Natural killer cell (primary cell): ENCODE measurements at regions not wholly inside any gene's neighbourhood (a gene's known extent, or its start where the extent isn't known, plus 50 kb on each side); places are given as distances from the start of the nearest gene placed in this dataset.

ENCODE experiments used
- ATAC-seq, 3 donors: fragments of 150-1000 bp in 2 of 3; fragments of 200-7000 bp in 1 of 3; cut with Tn5 transposase; 1 replicate in 1 of 3; 2 replicates in 2 of 3; pipeline ENCODE4 v1.10.0; 2021; ENCODE audit warnings: mild to moderate bottlenecking in 2 of 3, moderate library complexity in 2 of 3
- DNase-seq, 2 donors: peaks; one replicate each; pipeline versions ENCODE4 v3.0.0 to v3.0.0-alpha.2; 2013 to 2021; ENCODE audit warnings: mixed read lengths in 1 of 2
- H3K27ac ChIP-seq: one replicate; pipeline ENCODE4 v1.5.1; 2013; ENCODE audit warnings: mild to moderate bottlenecking, low read length
- H3K27me3 ChIP-seq: one replicate; pipeline ENCODE4 v1.6.1; 2013; ENCODE audit warnings: low read length; ENCODE audit not compliant: control insufficient read depth, insufficient read depth
- H3K36me3 ChIP-seq: one replicate; pipeline ENCODE4 v1.6.1; 2013; ENCODE audit warnings: low read length; ENCODE audit not compliant: control insufficient read depth, insufficient read depth
- H3K4me1 ChIP-seq: one replicate; pipeline ENCODE4 v1.6.1; 2013; ENCODE audit warnings: low read length; ENCODE audit not compliant: control insufficient read depth, insufficient read depth
- H3K4me3 ChIP-seq: one replicate; pipeline ENCODE4 v1.5.1; 2013; ENCODE audit warnings: low read length
- H3K9me3 ChIP-seq: one replicate; pipeline ENCODE4 v1.6.1; 2013; ENCODE audit warnings: low read length; ENCODE audit not compliant: control insufficient read depth, insufficient read depth
- H3K27ac Mint-ChIP-seq, 2 donors: one replicate each; pipeline ENCODE4 v1.8.0; 2022; ENCODE audit warnings: mild to moderate bottlenecking in 2 of 2, mixed read lengths in 2 of 2, moderate library complexity in 1 of 2
- H3K27me3 Mint-ChIP-seq, 2 donors: one replicate each; pipeline ENCODE4 v1.8.0; 2022; ENCODE audit warnings: low read depth in 2 of 2, mixed read lengths in 2 of 2
- H3K36me3 Mint-ChIP-seq: one replicate; pipeline ENCODE4 v1.8.0; 2022; ENCODE audit warnings: mixed read lengths
- H3K4me1 Mint-ChIP-seq, 2 donors: one replicate each; pipeline ENCODE4 v1.8.0; 2022; ENCODE audit warnings: mixed read lengths in 2 of 2
- H3K4me3 Mint-ChIP-seq: one replicate; pipeline ENCODE4 v1.8.0; 2022; ENCODE audit warnings: mild to moderate bottlenecking, moderate library complexity, mixed read lengths
- H3K9me3 Mint-ChIP-seq, 2 donors: one replicate each; pipeline ENCODE4 v1.8.0; 2022; ENCODE audit warnings: mixed read lengths in 2 of 2
- whole genome bisulfite sequencing: methylation state at CpG from one replicate; pipeline ENCODE4 v1.1.7; 2013; ENCODE audit warnings: missing lambda C conversion rate; ENCODE audit not compliant: insufficient coverage; 5-methylcytosine and 5-hydroxymethylcytosine counted together
- intact Hi-C: fragments of 100-400 bp; cut with micrococcal nuclease; formaldehyde crosslinking; loops from one replicate; pipeline ENCODE4 v1.14.2; 2022
- TF ChIP-seq, protein P1 (sequence below): fragments of 200-600 bp; IDR thresholded peaks from one replicate; pipeline ENCODE4 v1.8.0; 2022; ENCODE audit warnings: antibody characterized with exemption

DNA sequence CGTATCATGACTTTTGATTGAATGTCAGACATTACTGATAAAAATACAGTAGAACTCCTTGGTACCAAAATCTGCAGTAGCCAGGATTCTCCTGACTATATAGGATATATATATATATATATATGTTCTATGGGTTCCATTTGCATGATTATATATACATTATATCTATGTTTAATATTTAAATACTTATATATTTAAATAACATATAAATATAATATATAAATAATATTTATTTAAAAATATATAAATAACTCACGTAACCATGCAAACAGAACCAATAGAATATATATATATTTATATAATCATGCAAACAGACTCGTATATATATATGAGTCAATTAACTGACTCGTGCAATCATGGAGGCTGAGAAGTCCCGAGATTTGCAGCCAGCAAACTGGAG is 278.8 kb upstream of the PLXNA2 start:
- no peak overlapping the region for H3K4me3 ChIP-seq
- no peaks in the 10 kb centered on the region for H3K36me3 ChIP-seq
- intact Hi-C loops: no loop called here
- TF ChIP-seq, protein P1, sequence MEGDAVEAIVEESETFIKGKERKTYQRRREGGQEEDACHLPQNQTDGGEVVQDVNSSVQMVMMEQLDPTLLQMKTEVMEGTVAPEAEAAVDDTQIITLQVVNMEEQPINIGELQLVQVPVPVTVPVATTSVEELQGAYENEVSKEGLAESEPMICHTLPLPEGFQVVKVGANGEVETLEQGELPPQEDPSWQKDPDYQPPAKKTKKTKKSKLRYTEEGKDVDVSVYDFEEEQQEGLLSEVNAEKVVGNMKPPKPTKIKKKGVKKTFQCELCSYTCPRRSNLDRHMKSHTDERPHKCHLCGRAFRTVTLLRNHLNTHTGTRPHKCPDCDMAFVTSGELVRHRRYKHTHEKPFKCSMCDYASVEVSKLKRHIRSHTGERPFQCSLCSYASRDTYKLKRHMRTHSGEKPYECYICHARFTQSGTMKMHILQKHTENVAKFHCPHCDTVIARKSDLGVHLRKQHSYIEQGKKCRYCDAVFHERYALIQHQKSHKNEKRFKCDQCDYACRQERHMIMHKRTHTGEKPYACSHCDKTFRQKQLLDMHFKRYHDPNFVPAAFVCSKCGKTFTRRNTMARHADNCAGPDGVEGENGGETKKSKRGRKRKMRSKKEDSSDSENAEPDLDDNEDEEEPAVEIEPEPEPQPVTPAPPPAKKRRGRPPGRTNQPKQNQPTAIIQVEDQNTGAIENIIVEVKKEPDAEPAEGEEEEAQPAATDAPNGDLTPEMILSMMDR: no peak
- no peak for ATAC-seq
- Mint-ChIP-seq H3K9me3 (no peaks in the 10 kb centered on the region), H3K27me3 (no peaks in the 10 kb centered on the region), H3K4me3 (no peak overlapping the region), H3K4me1 (no peaks in the 10 kb centered on the region), H3K36me3 (no peaks in the 10 kb centered on the region), H3K27ac (no peak overlapping the region)
- 100% methylated on average over 4 of the region's 5 CpGs for WGBS
- no peaks in the 10 kb centered on the region for H3K4me1 ChIP-seq
- H3K27ac ChIP-seq: no peak overlapping the region
- H3K27me3 ChIP-seq: no peaks in the 10 kb centered on the region
- DNase-seq: no peak
- no peaks in the 10 kb centered on the region for H3K9me3 ChIP-seq

GRCh38 chr1:208524376-208524775 is 280.2 kb upstream of the PLXNA2 start:
- H3K4me1 ChIP-seq: no peaks in the 10 kb centered on the region
- no peaks in the 10 kb centered on the region for H3K36me3 Mint-ChIP-seq
- H3K4me3 Mint-ChIP-seq: no peak overlapping the region
- no peak overlapping the region for H3K4me3 ChIP-seq
- no peaks in the 10 kb centered on the region for H3K36me3 ChIP-seq
- ATAC-seq: no peak
- TF ChIP-seq, protein P1: no peak
- no peak for DNase-seq
- intact Hi-C loops: no loop called here
- H3K9me3 ChIP-seq: no peaks in the 10 kb centered on the region
- WGBS: 91% methylated on average over 4 of the region's 4 CpGs
- no peak overlapping the region for H3K27ac Mint-ChIP-seq
- no peaks in the 10 kb centered on the region for H3K4me1 Mint-ChIP-seq
- no peaks in the 10 kb centered on the region for H3K27me3 Mint-ChIP-seq
- H3K9me3 Mint-ChIP-seq: no peaks in the 10 kb centered on the region
- H3K27ac ChIP-seq: no peak overlapping the region
- no peaks in the 10 kb centered on the region for H3K27me3 ChIP-seq

DNA sequence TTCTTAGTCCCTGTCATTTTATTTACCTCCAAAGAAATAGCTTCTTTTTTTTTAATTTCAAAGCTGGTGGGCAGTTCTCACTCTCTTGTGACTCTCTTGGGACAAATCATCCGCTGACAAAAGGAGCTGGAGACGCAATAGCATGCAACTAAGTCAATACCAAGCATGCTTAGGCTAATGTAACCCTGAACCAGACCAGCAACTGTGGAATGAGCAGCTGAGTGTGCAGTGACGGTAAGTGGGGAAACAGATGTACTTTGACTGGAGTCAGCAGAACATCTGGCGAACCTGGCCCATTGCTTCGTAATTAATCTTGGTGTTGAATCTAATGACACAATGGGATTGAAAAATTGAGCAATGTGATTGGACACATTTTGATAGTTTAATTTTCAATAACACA is 280.7 kb upstream of the PLXNA2 start:
- no peak overlapping the region for H3K4me3 ChIP-seq
- no peak for DNase-seq
- Mint-ChIP-seq H3K9me3 (no peaks in the 10 kb centered on the region), H3K36me3 (no peaks in the 10 kb centered on the region), H3K4me3 (no peak overlapping the region), H3K27ac (no peak overlapping the region), H3K4me1 (no peaks in the 10 kb centered on the region), H3K27me3 (no peaks in the 10 kb centered on the region)
- 97% methylated on average over 5 of the region's 5 CpGs for WGBS
- no peak overlapping the region for H3K27ac ChIP-seq
- no peaks in the 10 kb centered on the region for H3K36me3 ChIP-seq
- H3K4me1 ChIP-seq: no peaks in the 10 kb centered on the region
- TF ChIP-seq, protein P1: no peak
- no peaks in the 10 kb centered on the region for H3K9me3 ChIP-seq
- intact Hi-C loops: no loop called here
- ATAC-seq: no peak
- H3K27me3 ChIP-seq: no peaks in the 10 kb centered on the region

GRCh38 chr1:208525417-208525816 is 281.2 kb upstream of the PLXNA2 start:
- Histone ChIP-seq H3K4me3 (no peak overlapping the region), H3K27ac (no peak overlapping the region), H3K27me3 (no peaks in the 10 kb centered on the region), H3K9me3 (no peaks in the 10 kb centered on the region), H3K36me3 (no peaks in the 10 kb centered on the region), H3K4me1 (no peaks in the 10 kb centered on the region)
- no peak for ATAC-seq
- Mint-ChIP-seq H3K4me1 (no peaks in the 10 kb centered on the region), H3K4me3 (no peak overlapping the region), H3K27ac (no peak overlapping the region), H3K36me3 (no peaks in the 10 kb centered on the region), H3K9me3 (no peaks in the 10 kb centered on the region), H3K27me3 (no peaks in the 10 kb centered on the region)
- no peak for DNase-seq
- intact Hi-C loops: no loop called here
- TF ChIP-seq, protein P1: no peak
- WGBS: 67% methylated on average over 3 of the region's 3 CpGs
